22Rv1 (cell line): ENCODE measurements at regions not wholly inside any gene's neighbourhood (a gene's known extent, or its start where the extent isn't known, plus 50 kb on each side); places are given as distances from the start of the nearest gene placed in this dataset.

Experiments used
- CTCF ChIP-seq: fragments of 450-650 bp; IDR thresholded peaks from 2 replicates; pipeline ENCODE4 v1.5.1; 2017; ENCODE audit warnings: mild to moderate bottlenecking
- ZFX ChIP-seq: fragments of 450-650 bp; IDR thresholded peaks from 2 replicates; pipeline ENCODE4 v1.6.1; 2017; ENCODE audit warnings: antibody characterized with exemption, borderline replicate concordance

GRCh38 chr1:200242110-200243041 is 167.5 kb downstream of the ZNF281 start:
- TF ChIP-seq ZFX (no peak), CTCF (no peak)
